HEK293 (cell line): ENCODE measurements at regions not wholly inside any gene's neighbourhood (a gene's known extent, or its start where the extent isn't known, plus 50 kb on each side); places are given as distances from the start of the nearest gene placed in this dataset.
"Not testable (repeated sequence)": the region's sequence is repeated elsewhere in the genome, so short reads cannot be mapped to it uniquely, and the experiment has no call there.

Source experiments
- CTCF ChIA-PET: fragments of 350-600 bp; formaldehyde crosslinking; extraction: SDS; loops from one replicate; lab custom pipeline; 2021; ENCODE audit warnings: antibody characterized with exemption; lab: Yijun Ruan, JAX
- POLR2A ChIA-PET: fragments of 300-600 bp; formaldehyde crosslinking; extraction: SDS; loops from one replicate; lab custom pipeline; 2020; ENCODE audit warnings: antibody characterized with exemption, inconsistent platforms; lab: Yijun Ruan, JAX
- H3K27ac ChIP-seq: fragments of 200-500 bp; sonication (Bioruptor generic); 2 replicates; pipeline ENCODE4 v1.5.1; 2014; ENCODE audit warnings: low read depth, low read length, control low read depth, inconsistent platforms; ENCODE audit errors: extremely low read depth
- H3K36me3 ChIP-seq, 2 experiments: fragments of 200-500 bp in 1 of 2; sonication (Bioruptor generic) in 1 of 2; 1 replicate in 1 of 2; 2 replicates in 1 of 2; pipeline ENCODE4 v1.5.1; 2014 to 2017; ENCODE audit warnings: inconsistent platforms in 2 of 2, low read length in 2 of 2; ENCODE audit not compliant: control insufficient read depth in 2 of 2, insufficient read depth in 1 of 2
- H3K4me1 ChIP-seq: fragments of 200-500 bp; sonication (Bioruptor generic); 2 replicates; pipeline ENCODE4 v1.5.1; 2014; ENCODE audit warnings: mild to moderate bottlenecking, low read length, inconsistent platforms; ENCODE audit not compliant: control insufficient read depth, insufficient read depth
- H3K4me3 ChIP-seq: 2 replicates; pipeline ENCODE4 v1.5.1; 2011; ENCODE audit warnings: low read depth, mild to moderate bottlenecking, control low read depth, low read length, moderate library complexity
- H3K9me3 ChIP-seq: fragments of 200-500 bp; sonication (Bioruptor generic); 2 replicates; pipeline ENCODE4 v1.5.1; 2014; ENCODE audit warnings: low read depth, low read length, inconsistent platforms; ENCODE audit not compliant: control insufficient read depth, insufficient read depth
- GLIS2 ChIP-seq: fragments of 450-650 bp; formaldehyde crosslinking; IDR thresholded peaks from 2 replicates; pipeline ENCODE4 v1.5.1; 2016; ENCODE audit warnings: missing biosample characterization, missing genetic modification characterization
- OSR2 ChIP-seq: fragments of 450-650 bp; formaldehyde crosslinking; IDR thresholded peaks from 2 replicates; pipeline ENCODE4 v1.5.1; 2016; ENCODE audit warnings: missing biosample characterization, missing genetic modification characterization
- SCRT2 ChIP-seq: fragments of 450-650 bp; formaldehyde crosslinking; IDR thresholded peaks from 2 replicates; pipeline ENCODE4 v1.5.1; 2016; ENCODE audit warnings: missing biosample characterization, missing genetic modification characterization
- SETDB1 ChIP-seq: IDR thresholded peaks from one replicate; pipeline ENCODE4 v1.6.1; 2017; ENCODE audit warnings: mild to moderate bottlenecking, low read length, moderate library complexity, mixed read lengths; ENCODE audit not compliant: insufficient read length
- TCF7L2 ChIP-seq: IDR thresholded peaks from 2 replicates; pipeline ENCODE4 v1.6.1; 2011; ENCODE audit warnings: low read depth, mild to moderate bottlenecking, inconsistent platforms, low read length, moderate library complexity, borderline replicate concordance
- ZBTB6 ChIP-seq: fragments of 450-650 bp; formaldehyde crosslinking; IDR thresholded peaks from 2 replicates; pipeline ENCODE4 v1.5.1; 2017; ENCODE audit warnings: missing biosample characterization, missing genetic modification characterization
- ZFP41 ChIP-seq: fragments of 450-650 bp; formaldehyde crosslinking; IDR thresholded peaks from 2 replicates; pipeline ENCODE4 v1.5.1; 2016; ENCODE audit warnings: missing biosample characterization, missing genetic modification characterization, borderline replicate concordance
- ZIC2 ChIP-seq: fragments of 450-650 bp; formaldehyde crosslinking; IDR thresholded peaks from 2 replicates; pipeline ENCODE4 v1.5.1; 2016; ENCODE audit warnings: missing biosample characterization, missing genetic modification characterization
- ZNF10 ChIP-seq: fragments of 450-650 bp; formaldehyde crosslinking; IDR thresholded peaks from 2 replicates; pipeline ENCODE4 v1.5.1; 2017; ENCODE audit warnings: missing biosample characterization, missing genetic modification characterization
- ZNF23 ChIP-seq: fragments of 450-650 bp; formaldehyde crosslinking; IDR thresholded peaks from 2 replicates; pipeline ENCODE4 v1.5.1; 2016; ENCODE audit warnings: missing biosample characterization, missing genetic modification characterization, borderline replicate concordance
- ZNF341 ChIP-seq: fragments of 450-650 bp; formaldehyde crosslinking; IDR thresholded peaks from 2 replicates; pipeline ENCODE4; 2016; ENCODE audit warnings: low read depth, missing biosample characterization, missing genetic modification characterization
- ZNF350 ChIP-seq: fragments of 450-650 bp; formaldehyde crosslinking; IDR thresholded peaks from 2 replicates; pipeline ENCODE4 v1.5.0; 2017; ENCODE audit warnings: missing biosample characterization, mild to moderate bottlenecking, missing genetic modification characterization
- ZNF354C ChIP-seq: fragments of 450-650 bp; formaldehyde crosslinking; IDR thresholded peaks from 2 replicates; pipeline ENCODE4 v1.5.1; 2016; ENCODE audit warnings: missing biosample characterization, missing genetic modification characterization, low read depth, borderline replicate concordance
- ZNF521 ChIP-seq: fragments of 450-650 bp; formaldehyde crosslinking; IDR thresholded peaks from 2 replicates; pipeline ENCODE4 v1.5.1; 2017; ENCODE audit warnings: missing biosample characterization, mild to moderate bottlenecking, missing genetic modification characterization
- ZNF530 ChIP-seq: fragments of 450-650 bp; formaldehyde crosslinking; IDR thresholded peaks from 2 replicates; pipeline ENCODE4 v1.5.1; 2016; ENCODE audit warnings: low read depth, missing biosample characterization, missing genetic modification characterization
- ZNF610 ChIP-seq: fragments of 450-650 bp; formaldehyde crosslinking; IDR thresholded peaks from 2 replicates; pipeline ENCODE4 v1.5.1; 2016; ENCODE audit warnings: missing biosample characterization, missing genetic modification characterization, borderline replicate concordance

- H3K4me1 ChIP-seq, H3K4me3 ChIP-seq, H3K9me3 ChIP-seq, CTCF ChIA-PET, H3K27ac ChIP-seq, H3K36me3 ChIP-seq: not testable (repeated sequence)
- POLR2A ChIA-PET = interaction anchor here (0.7 kb wide), 1 partner anchor 10 kb away, joined by 3 read pairs; no protein-coding TSS in a partner anchor
- TF ChIP-seq ZNF341 (tag by site-specific recombination) = peak; percentile 43; the same call in 1 of the 2 replicates
- peak; percentile 59 for TF ChIP-seq ZIC2
Observed at GRCh38 chr20:48127133-48127532, 341.9 kb upstream of the SULF2 start.

DNA sequence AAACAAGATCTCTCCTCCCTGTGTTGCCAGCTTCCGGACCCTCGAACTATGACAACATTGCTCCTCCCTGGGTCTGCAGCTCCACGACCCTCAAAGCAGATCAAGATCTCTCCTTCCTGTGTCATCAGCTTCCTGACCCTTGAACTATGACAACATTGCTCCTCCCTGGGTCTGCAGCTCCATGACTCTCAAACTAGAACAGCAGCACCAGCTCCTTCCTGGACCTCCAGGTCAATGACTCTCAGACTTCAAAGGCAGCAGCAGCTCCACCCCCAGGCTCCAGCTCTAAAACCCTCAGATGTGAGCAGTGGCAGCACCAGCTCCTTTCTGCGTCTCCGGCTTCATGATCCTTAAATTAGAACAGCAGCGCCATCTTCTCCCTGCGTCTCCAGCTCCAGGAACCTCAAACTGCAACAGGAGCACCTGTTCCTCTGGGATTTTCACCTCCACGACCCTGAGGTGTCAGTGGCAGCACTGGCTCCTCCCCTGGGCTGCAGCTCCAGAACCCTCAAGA is 341.0 kb upstream of the SULF2 start:
- Histone ChIP-seq H3K4me1 (no peaks in the 10 kb centered on the region), H3K27ac (no peak overlapping the region), H3K36me3 (no peaks in the 10 kb centered on the region), H3K4me3 (no peak overlapping the region), H3K9me3 (no peaks in the 10 kb centered on the region)
- ChIA-PET CTCF (no interaction called here), POLR2A (no interaction called here)
- no peak for TF ChIP-seq ZNF354C
- TF ChIP-seq ZNF341 (tag by site-specific recombination) = 0 out of 2 replicates have a peak, but pooled peaks have one; percentile 12
- TF ChIP-seq SCRT2 (tag by site-specific recombination) = peak; percentile 76
- peak; percentile 26; the same call in 1 of the 2 replicates for TF ChIP-seq TCF7L2
- TF ChIP-seq ZBTB6 (tag by site-specific recombination) = 0 out of 2 replicates have a peak, but pooled peaks have one; percentile 32

DNA sequence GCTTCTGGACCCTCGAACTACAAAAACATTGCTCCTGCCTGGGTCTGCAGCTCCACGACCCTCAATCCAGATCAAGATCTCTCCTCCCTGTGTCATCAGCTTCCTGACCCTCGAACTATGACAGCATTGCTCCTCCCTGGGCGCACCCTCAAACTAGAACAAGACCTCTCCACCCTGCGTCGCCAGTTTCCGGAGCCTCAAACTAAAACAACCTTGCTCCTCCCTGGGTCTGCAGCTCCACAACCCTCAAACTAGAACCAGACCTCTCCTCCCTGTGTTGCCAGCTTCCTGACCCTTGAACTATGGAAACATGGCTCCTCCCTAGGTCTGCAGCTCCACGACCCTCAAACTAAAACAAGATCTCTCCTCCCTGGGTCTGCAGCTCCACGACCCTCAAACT is 339.7 kb upstream of the SULF2 start:
- H3K4me1 ChIP-seq = no peaks in the 10 kb centered on the region
- ChIA-PET POLR2A (no interaction called here), CTCF (interaction anchor here (0.7 kb wide), 2 partner anchors 151 to 1243 kb away, joined by 3 to 4 read pairs; no protein-coding TSS in a partner anchor)
- H3K27ac ChIP-seq = no peak overlapping the region
- H3K36me3 ChIP-seq = no peaks in the 10 kb centered on the region
- no peaks in the 10 kb centered on the region for H3K9me3 ChIP-seq
- no peak for TF ChIP-seq ZNF10 (tag by site-specific recombination)
- H3K4me3 ChIP-seq = no peak overlapping the region

- no peak overlapping the region for H3K4me3 ChIP-seq
- no peaks in the 10 kb centered on the region for H3K9me3 ChIP-seq
- POLR2A ChIA-PET = no interaction called here
- H3K36me3 ChIP-seq = no peaks in the 10 kb centered on the region
- no peak overlapping the region for H3K27ac ChIP-seq
- no peaks in the 10 kb centered on the region for H3K4me1 ChIP-seq
- TF ChIP-seq ZNF521 (tag by site-specific recombination) (no peak), ZFP41 (tag by site-specific recombination) (no peak), ZNF530 (tag by site-specific recombination) (no peak), OSR2 (tag by site-specific recombination) (no peak), ZNF10 (tag by site-specific recombination) (no peak), ZNF23 (tag by site-specific recombination) (no peak), ZNF610 (tag by site-specific recombination) (no peak), ZNF341 (tag by site-specific recombination) (no peak), GLIS2 (tag by site-specific recombination) (no peak), ZNF350 (tag by site-specific recombination) (no peak), SETDB1 (no peak)
- CTCF ChIA-PET = interaction anchor here (0.6 to 0.7 kb wide), 2 partner anchors 996 to 1244 kb away, joined by 3 to 4 read pairs; no protein-coding TSS in a partner anchor
Observed at GRCh38 chr20:48124181-48124782, 339.0 kb upstream of the SULF2 start.
